Activated CD8-positive, alpha-beta memory T cell treated with anti-CD3 and anti-CD28 coated beads for 36 hours (primary cell): ENCODE measurements at regions not wholly inside any gene's neighbourhood (a gene's known extent, or its start where the extent isn't known, plus 50 kb on each side); places are given as distances from the start of the nearest gene placed in this dataset.
"Not testable (repeated sequence)": the region's sequence is repeated elsewhere in the genome, so short reads cannot be mapped to it uniquely, and the experiment has no call there.

Experiments used
- CTCF ChIA-PET: fragments of 350-600 bp; sonication (Branson Sonifier 250); formaldehyde crosslinking; loops from one replicate; lab custom pipeline; 2021; ENCODE audit warnings: antibody characterized with exemption; lab: Charles Lee
- POLR2A ChIA-PET: fragments of 350-600 bp; sonication (Branson Sonifier 250); formaldehyde crosslinking; loops from one replicate; lab custom pipeline; 2021; ENCODE audit warnings: antibody characterized with exemption; lab: Charles Lee

DNA sequence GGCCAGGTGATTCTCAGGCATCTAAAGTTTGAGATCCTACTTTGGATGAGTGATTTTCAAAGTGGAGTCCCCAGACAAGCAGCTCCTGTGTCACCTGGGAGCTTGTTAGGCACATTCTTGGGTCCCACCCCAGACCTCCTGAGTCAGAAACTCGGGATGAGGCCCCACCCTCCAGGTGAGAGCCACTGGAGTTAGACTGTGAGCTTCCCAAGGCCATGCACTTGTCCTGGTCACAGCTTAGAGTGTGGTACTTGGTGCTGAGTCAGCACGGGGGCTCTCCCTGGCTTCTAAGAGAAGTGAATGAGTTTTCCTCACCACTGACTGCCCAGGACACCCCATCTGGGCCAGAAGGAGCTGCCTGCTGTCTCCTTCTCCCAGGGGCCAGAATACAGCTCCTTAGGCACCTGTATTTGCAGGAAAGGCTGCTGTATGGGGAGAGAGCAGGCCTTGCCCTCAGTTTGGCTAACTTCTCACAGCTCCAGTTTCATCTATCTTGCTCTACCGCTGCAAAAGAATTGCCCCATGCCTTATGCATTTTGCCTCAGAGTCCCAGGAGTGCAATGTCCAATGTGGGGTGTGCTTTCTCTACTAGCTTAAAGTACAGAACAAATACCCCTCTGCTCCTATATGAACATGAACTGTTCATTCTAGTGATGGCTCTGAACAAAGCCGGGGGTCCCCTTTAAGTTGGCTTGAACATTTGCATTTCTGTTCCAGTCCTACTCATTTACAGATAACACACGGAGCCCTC lies 98.1 kb downstream of the PSMG1 start:
- ChIA-PET CTCF (no interaction called here), POLR2A (no interaction called here)

GRCh38 chr21:39084073-39084472 lies 99.2 kb downstream of the PSMG1 start:
- CTCF ChIA-PET: no interaction called here
- POLR2A ChIA-PET: no interaction called here

- ChIA-PET CTCF (no interaction called here), POLR2A (no interaction called here)
Measured at GRCh38 chr21:39083377-39084008, 99.8 kb downstream of the PSMG1 start.

DNA sequence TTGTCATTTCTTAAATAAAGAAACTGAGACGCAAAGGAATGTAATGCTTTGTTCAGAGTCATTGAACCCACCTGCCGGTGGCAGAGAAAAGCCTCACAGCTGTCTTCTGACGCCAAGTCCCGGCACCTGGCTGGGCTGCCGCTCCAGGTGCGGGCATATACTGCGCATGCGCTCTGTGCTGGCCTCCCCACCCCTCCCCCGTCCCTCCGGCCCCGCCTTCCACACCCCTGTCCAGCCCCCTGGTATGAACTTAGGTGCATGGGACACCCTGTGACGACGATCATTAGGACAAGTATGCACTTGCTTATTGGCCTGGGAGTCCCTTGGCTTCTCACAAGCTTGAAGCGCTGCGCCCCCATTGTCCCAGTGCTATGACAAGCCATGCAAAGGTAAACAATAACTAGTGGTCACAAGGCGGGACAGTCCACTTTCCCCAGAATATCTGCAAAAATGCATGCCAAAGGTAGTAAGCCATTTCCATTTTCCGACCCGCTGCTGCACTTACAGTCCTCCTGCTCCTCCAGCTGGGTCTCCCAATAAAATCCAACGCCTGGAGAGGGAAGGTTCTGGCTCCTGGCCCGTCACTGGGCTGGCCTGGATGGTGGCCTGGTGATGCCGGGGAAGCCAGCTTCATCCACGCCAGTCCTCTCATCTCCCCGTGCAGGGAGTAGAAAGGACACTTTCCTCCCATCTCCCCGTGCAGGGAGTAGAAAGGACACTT lies 100.4 kb downstream of the PSMG1 start:
- ChIA-PET CTCF (no interaction called here), POLR2A (no interaction called here)

DNA sequence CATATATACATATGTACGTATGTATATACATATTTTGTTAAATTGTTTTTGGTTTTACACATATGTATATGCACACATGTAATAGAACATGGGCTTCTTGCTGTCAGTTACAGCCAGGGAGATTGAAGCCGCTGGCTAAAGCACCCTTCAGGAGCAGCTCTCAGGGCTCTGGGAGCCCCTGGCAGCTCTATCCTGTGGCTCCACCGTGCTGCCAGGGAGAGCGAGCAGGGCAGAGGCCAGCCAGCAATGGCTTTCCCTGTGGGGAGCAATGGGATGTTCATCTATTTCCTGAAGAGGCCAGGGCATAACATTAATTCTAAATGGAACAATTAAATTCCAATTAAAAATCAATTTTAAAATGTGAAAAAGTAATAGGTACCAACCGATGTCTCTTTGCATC lies 102.9 kb downstream of the PSMG1 start:
- POLR2A ChIA-PET: no interaction called here
- CTCF ChIA-PET: no interaction called here

GRCh38 chr21:39079617-39080016 lies 103.6 kb downstream of the PSMG1 start:
- POLR2A ChIA-PET: no interaction called here
- CTCF ChIA-PET: no interaction called here

DNA sequence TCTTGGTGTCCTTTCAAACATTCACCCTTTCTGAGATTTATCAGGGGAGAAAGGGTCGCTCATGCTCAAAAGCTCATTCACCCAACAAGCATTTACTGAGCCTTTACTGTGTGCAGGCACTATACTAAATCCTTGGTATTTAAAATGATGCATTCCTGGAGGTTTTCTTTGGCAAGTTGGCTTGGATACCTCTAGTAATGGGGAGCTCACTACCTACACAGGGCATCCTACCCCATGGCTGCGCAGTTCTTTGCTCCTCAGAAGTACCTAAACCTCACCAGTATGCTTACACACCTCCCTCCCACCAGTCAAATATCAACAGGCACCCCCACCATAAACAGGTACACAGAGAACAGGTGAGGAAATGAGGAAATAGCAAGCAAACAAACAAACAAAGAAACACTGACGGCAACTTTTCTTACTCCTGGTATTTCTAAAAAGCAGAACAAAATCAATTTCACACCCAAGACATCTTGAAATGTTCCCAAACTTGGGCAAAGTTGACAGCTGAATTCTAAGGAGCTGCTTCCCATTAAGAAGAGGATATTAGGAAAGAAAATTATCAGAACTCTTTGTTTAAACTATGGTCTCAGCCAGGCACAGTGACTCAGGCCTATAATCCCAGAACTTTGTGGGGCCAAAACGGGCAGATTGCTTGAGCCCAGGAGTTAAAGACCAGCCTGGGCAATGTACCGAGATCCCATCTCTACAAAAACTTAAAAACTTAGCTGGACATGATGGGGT lies 104.8 kb downstream of the PSMG1 start:
- ChIA-PET CTCF (no interaction called here), POLR2A (no interaction called here)

DNA sequence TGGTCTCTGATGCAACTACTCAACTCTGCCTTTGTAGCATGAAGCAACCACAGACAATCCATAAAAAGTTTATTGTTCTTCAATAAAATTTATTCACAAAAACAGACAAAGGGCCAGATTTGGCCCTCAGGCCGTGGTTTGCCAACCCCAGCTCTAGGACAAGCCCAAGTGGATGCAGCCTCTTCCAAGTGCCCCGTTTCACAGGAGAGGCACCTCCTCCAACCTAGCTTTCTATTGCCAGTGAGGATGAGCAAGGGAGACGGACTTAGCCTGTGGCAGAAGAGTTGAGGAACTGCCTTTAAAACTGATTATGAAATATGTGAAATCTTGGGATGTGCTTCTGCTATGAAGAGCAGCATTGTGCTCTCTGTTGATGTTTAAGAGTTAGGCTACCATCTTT lies 105.4 kb downstream of the PSMG1 start:
- CTCF ChIA-PET: no interaction called here

DNA sequence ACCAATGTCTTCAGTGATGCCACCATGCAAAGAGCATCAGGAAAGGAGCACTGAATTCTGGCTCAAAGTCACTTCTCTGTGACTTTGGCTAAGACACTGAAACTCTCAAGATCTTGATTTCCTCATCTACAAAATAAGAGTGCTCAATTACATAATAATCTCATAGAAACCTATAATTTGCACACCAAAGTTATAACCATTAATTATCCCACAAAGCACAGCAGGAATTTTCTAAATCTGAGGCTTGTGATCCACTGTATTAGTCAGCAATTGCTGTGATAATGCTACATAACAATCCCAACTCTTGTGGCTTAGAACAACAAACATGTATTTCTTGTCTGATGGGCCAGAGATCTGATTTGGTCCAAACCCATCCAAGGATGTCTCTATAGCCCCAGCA lies 108.7 kb downstream of the PSMG1 start:
- CTCF ChIA-PET: no interaction called here
- POLR2A ChIA-PET: no interaction called here

More for the DNA sequence above, 105.4 kb downstream of the PSMG1 start:
- POLR2A ChIA-PET: no interaction called here

DNA sequence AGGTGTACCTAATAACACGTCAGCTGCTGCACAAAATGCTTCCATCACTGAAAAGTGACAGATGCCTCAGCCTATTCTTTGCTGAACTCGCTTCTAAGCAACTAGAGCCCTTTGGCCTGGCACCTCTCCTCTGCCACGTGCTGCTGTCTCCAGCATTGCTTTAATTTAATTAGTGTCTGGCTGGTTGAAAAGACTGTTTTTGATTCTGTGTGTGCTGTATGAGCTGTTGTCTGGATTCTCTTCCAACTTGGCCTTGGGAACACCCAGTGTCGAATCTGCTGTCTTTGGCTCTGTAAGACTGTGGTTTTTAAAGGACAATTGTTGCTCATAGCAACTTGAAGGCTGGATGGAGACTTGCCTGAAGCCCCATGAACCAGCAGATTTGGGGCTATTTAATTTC lies 109.5 kb downstream of the PSMG1 start:
- POLR2A ChIA-PET: no interaction called here
- CTCF ChIA-PET: no interaction called here

- POLR2A ChIA-PET: no interaction called here
- CTCF ChIA-PET: no interaction called here
Measured at GRCh38 chr21:39073063-39073462, 110.2 kb downstream of the PSMG1 start.

- CTCF ChIA-PET: no interaction called here
Measured at GRCh38 chr21:39072468-39072867, 110.8 kb downstream of the PSMG1 start.

DNA sequence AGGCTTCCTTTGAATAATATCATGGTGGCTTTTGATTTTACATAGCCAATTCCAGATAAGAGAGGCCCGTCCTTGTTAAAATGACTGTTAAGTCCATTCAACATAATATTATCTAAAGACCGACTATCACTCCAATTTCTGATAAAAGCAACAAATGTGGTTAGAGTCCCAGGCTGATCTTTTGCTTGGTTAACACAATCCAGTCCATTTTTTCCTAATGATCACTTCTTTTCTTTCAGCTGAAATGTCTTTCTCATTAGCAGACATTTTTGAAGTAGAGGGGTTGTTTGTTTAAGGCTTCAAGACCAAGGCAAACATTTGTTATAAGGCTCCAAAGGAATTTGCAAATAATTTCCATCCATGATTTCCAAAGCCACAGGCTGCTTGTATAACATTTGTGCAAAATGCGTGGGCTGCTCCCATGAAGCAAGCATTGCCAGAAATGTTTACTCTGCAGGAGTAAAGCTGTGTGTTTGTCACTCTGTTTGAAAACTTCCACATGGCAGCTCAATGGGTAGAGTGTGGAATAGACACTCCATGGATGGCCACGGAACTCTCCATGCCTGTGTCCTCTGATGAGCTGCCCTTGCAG lies 111.5 kb downstream of the PSMG1 start:
- ChIA-PET POLR2A (no interaction called here), CTCF (no interaction called here)

More at GRCh38 chr21:39072468-39072867, 110.8 kb downstream of the PSMG1 start:
- POLR2A ChIA-PET: no interaction called here

GRCh38 chr21:39069856-39070255 lies 113.4 kb downstream of the PSMG1 start:
- CTCF ChIA-PET, POLR2A ChIA-PET: not testable (repeated sequence)

DNA sequence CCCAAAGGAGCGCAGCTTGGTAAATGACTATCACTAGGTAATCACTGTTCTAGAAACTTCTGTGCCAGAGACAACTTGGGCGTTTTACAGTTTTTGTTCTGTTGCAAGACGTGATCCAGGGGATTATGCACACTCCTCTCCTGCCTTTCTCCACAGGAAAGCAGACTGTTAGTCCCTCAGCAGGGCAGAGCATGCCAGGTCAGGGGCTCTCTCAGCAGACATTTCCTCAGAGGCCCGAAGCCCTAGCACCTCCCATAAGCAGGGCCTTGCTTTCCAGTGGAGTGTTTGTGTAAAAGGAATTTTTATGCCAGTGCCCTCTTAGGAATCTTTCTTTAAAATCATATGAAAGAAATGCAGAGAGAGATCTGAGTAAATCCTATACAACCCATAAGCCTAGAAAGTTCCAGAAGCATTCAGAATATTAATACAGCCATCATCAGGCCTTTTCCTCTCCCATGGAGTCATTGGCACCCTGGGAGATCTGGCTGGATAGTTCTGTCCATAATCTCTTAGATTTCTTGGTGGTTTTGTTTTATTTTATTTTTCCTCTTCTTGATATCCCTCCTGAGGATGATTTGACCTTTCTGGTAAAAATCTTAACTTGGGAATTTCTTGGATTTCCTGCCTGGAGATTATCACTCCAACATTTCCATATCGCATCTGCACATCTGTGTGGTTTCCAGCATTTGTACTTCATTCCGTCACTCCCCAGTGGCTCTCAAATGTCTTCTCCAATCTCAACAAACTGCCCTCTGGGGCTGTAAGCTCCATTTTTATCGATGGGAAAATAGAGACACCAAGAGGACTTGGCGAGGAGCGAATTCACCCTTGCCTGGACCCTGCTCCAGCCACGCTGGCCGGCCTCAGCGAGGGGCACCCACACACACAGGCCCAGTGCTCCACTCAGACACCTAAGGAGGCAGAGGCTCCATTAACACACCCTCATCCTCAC lies 116.1 kb downstream of the PSMG1 start:
- POLR2A ChIA-PET: no interaction called here
- CTCF ChIA-PET: no interaction called here

DNA sequence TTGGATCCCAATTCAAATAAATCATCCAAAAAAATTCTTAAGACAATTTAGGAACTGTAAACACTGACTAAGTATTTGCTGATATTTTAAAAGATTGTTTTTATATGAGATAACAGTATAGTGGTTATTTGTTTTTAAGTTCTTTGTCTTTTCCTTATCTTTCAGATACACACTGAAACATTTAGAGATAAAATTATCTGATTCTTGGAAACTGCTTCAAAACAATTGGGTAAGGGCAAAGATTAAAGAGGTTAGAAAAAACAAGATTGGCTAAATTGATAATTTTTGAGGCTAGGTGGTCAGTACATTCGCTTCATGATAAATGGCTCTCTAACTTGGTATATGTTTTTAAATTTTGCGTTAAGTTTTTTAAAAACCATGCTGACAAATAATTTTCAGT lies 117.3 kb downstream of the PSMG1 start:
- ChIA-PET POLR2A (no interaction called here), CTCF (no interaction called here)

- ChIA-PET CTCF (interaction anchor here (0.7 kb wide), 1 partner anchor 30 kb away, joined by 3 read pairs; no protein-coding TSS in a partner anchor), POLR2A (no interaction called here)
Measured at GRCh38 chr21:39064325-39065012, 118.8 kb downstream of the PSMG1 start.

DNA sequence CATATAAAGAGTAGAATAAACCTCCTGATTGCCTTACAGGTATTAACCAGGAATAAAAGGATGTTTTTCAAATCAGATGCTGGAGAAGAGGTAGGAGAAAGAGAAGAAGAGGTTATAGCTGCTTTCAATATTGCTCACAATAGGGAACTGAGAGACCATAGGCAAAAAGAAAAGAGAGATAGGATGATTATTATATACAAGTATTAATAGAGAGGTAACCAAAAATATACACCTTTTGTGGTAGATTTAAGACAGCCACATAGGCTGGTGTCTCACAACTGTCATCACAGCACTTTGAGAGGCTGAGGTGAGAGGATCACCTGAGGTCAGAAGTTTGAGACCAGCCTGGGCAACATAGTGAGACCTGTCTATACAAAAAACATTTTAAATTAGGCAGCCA lies 119.7 kb downstream of the PSMG1 start:
- POLR2A ChIA-PET: no interaction called here
- CTCF ChIA-PET: no interaction called here
